HG03565 (cell line): ENCODE measurements at regions not wholly inside any gene's neighbourhood (a gene's known extent, or its start where the extent isn't known, plus 50 kb on each side); places are given as distances from the start of the nearest gene placed in this dataset.
"Not testable (repeated sequence)": the region's sequence is repeated elsewhere in the genome, so short reads cannot be mapped to it uniquely, and the experiment has no call there.

Source experiments
- ATAC-seq: cut with Tn5 transposase; IDR thresholded peaks from one replicate; pipeline ENCODE4 v1.9.1; 2021; ENCODE audit warnings: mild to moderate bottlenecking, moderate library complexity; ENCODE audit not compliant: unreplicated experiment

GRCh38 chr11:23429569-23429968 lies 569.3 kb upstream of the CCDC179 start:
- ATAC-seq, result no peak

- ATAC-seq, result no peak
These were observed 593.2 kb upstream of the CCDC179 start for GRCh38 chr11:23453522-23453921.

GRCh38 chr11:23455321-23455891 lies 595.1 kb upstream of the CCDC179 start:
- ATAC-seq, result no peak

- no peak for ATAC-seq
These were observed 597.4 kb upstream of the CCDC179 start for GRCh38 chr11:23457641-23458040.

GRCh38 chr11:23471878-23472277 lies 611.6 kb upstream of the CCDC179 start:
- ATAC-seq, result no peak

GRCh38 chr11:23473782-23474181 lies 613.5 kb upstream of the CCDC179 start:
- no peak for ATAC-seq

DNA sequence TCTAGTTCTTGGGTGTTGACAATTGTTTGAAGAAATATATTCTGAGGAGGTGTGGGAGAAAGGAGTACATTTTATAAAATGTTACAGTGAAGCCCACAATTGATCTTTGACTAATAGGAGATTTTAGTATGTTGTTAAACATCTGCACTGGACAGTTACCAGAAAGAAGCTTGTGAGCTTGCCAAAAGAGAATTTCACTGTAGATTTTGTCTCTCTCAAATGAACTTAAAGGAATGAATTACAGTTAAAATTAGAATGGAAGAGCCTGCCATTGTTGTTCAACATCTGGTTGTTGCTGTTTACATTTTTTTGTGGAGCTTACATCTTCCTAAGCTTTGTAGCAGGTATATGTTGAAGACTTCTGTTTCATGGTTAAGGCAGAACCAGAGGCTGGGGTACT lies 620.5 kb upstream of the CCDC179 start:
- no peak for ATAC-seq

DNA sequence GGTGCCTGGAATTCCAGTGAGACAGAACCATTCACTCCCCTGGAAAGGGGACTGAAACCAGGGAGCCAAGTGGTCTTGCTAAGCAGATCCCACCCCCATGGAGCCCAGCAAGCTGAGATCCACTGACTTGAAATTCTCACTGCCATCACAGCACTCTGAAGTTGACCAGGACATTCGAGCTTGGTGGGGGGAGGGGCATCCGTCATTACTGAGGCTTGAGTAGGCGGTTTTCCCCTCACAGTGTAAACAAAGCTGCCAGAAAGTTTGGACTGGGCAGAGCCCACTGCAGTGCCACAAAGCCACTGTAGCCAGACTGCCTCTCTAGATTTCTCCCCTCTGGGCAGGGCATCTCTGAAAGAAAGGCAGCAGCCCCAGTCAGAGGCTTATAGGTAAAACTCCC lies 623.9 kb upstream of the CCDC179 start:
- not testable (repeated sequence) for ATAC-seq

DNA sequence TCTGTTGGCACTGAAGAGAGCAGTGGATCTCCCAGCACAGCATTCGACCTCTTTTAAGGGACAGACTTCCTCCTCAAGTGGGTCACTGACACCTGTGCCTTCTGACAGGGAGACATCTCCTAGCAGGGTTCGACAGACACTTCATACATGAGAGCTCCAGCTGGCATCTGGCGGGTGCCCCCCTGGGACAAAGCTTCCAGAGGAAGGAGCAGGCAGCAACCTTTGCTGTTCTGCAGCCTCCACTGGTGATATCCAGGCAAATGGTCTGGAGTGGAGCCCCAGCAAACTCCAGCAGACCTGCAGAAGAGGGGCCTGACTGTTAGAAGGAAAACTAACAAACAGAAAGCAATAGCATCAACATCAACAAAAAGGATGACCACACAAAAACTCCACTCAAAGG lies 624.3 kb upstream of the CCDC179 start:
- not testable (repeated sequence) for ATAC-seq

- ATAC-seq, result no peak
These were observed 630.4 kb upstream of the CCDC179 start for GRCh38 chr11:23490557-23491235.

DNA sequence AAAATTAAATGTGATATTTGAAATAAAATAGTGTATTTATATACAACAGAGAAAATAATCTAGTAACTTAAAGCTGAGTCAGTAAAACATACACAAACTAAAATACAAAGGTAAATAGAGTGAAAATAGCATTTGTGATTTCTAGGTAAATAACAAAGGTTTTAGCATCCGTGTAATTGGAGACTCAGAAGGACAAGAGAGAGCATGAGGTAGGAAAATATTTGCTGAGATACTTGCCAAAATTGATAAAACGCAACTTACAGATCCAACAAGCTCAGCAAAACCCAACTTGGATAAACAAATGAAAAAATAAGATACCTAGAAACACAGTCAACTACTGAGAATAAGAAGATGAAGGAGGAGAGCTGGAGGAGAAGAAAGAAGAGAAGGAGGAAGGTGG lies 634.7 kb upstream of the CCDC179 start:
- no peak for ATAC-seq

GRCh38 chr11:23496340-23496739 lies 636.1 kb upstream of the CCDC179 start:
- ATAC-seq, result no peak

GRCh38 chr11:23497040-23497439 lies 636.8 kb upstream of the CCDC179 start:
- ATAC-seq, result no peak

DNA sequence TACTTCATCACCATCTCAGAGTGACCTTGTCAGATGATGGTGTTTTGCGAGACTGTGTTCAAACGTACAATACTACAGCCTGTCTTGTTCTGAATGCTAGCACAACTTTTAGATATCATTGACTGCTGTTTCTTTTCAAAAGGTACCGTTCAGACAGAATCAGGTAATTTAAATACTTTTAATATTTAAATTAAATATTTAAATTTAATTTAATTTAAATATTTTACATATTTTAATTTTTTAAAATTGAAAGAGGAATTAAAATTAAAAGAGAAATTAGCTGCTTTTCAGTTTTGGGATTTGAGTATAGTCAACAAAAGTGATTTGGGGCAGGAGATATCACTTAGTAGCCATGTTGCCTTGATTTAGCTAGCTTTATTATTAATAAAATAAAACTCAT lies 642.1 kb upstream of the CCDC179 start:
- no peak for ATAC-seq

DNA sequence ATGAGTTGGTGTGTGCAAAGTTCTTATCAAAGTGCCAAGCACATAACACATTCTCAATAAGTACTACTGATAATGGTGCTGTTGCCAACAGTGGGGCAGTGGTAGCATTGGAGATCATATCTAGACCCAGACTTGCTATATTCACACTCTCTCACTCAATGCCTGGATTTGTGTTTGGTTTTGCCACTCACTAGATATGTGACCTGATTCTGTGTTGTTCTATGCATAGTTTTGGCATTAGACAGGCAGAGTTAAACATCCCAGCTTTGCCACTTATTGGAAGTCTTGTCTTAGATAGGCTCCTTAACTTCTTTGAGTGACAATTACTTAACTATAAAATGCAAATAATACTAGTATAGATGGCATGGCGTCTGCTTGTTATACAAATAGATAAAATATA lies 642.6 kb upstream of the CCDC179 start:
- ATAC-seq, result no peak

- ATAC-seq, result no peak
These were observed 648.7 kb upstream of the CCDC179 start for GRCh38 chr11:23509023-23509422.

DNA sequence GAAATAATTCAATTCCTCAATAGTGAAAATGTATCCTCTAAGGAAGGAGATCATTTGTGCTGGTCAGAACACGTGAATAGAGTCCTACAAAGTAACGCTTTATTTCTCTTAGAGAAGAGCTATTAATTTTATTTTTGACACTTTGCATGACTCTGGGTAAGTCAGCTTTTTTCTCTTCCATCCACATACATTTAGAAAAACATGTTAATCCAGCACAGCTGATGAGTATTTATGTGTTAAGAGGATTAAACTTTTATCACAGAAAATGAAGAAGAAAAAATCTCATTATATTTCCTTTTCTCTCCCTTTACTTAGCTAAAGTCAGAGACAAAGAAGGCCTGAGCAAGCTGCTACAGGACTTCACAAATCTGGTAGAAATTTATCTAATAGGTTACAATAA lies 649.5 kb upstream of the CCDC179 start:
- ATAC-seq, result no peak

- ATAC-seq, result no peak
These were observed 658.9 kb upstream of the CCDC179 start for GRCh38 chr11:23519194-23519593.

DNA sequence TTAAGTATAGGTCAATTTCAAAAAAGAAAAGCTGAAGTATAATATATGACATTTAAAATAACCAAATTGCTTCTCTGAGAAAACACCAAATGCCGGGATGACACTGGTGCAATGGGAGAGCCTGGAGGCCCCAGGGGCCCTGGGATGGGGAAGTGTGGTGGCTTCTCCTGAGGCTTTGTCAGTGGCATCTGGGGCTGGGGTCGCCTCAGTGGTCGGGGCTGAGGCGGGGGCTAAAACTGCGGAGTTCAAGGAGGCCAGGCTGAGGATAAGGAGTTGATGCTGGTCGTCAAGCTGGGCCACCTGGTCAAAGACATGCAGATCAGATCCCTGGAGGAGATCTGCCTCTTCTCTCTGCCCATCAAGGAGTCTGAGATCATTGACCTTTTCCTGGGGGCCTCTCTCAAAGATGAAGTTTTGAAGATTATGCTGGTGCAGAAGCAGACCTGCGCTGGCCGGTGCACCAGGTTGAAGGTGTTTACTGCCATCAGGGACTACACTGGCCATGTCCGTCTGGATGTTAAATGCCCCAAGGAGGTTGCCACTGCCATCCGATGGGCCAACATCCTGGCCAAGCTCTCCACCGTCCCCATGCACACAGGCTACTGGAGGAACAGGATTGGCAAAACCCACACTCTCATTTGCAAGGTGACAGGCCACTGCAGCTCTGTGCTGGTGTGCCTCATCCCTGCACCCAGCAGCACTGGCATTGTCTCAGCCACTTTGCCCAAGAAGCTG lies 660.1 kb upstream of the CCDC179 start:
- no peak for ATAC-seq

DNA sequence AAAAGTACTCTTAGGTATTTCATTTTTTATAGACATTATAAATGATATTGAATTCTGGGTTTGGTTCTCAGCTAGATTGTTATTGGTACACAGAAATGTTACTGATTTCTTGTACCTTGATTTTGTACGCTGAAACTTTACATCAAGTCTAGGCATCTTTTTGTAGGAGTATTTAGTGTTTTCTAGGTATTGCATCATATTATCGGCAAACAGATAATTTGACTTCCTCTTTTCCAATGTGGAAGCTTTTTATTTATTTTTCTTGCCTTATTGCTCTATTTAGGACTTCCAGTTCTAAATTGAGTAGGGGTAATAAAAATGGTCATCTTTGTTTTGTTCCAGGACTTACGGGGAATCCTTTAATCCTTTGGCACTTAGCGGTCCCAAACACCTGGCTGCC lies 676.6 kb upstream of the CCDC179 start:
- no peak for ATAC-seq

DNA sequence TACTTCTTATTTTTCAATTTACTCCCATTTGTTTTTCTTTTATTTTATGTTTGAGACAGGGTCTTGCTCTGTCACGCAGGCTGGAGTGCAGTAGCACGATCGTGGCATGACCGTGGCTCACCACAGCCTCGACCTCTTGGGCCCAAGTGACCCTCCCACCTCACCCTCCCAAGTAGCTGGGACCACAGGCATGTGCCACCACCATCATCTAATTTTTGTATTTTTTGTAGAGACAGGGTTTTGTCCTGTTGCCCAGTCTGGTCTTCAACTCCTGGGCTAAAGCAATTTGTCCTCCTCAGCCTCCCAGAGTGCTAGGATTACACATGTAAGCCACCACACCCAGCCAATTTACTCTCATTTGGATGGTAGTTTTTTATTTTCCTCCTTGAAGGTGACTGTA lies 679.3 kb upstream of the CCDC179 start:
- ATAC-seq, result no peak

DNA sequence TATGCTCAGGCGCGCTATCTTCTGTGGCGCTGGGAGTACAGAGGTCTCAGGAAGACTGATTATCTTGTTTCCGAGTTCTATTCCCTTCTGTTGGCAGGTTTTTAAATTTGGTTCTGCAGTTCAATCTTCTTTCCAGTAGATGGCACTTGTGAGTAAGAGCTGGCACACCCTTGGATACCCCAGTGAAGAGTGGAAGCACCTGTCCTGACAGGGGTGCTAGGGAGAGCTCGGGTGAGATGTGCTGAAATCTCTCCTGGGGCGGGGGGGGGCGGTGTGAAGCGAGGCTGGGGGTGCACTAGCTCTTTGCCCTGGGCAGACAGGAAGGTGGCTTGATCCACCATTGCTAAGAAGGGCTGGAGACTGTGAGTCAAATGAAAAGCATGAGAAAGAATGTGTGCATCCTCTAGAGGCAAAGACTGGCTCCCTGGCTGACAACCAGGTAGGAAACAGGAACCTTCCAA lies 679.9 kb upstream of the CCDC179 start:
- ATAC-seq, result peak; percentile 88
